Stimulated activated effector memory CD8-positive, alpha-beta T cell treated with anti-CD3 and anti-CD28 coated beads, Interleukin-12 subunit alpha, Interleukin-12 subunit beta, amount 100 ng/mL, for 72 hours (primary cell): ENCODE measurements at regions not wholly inside any gene's neighbourhood (a gene's known extent, or its start where the extent isn't known, plus 50 kb on each side); places are given as distances from the start of the nearest gene placed in this dataset.

ENCODE experiments used
- ATAC-seq: fragments of 150-1000 bp; cut with Tn5 transposase; 2 replicates; pipeline ENCODE4 v1.10.0; 2021
- DNase-seq, 2 donors: peaks; one replicate each; pipeline ENCODE4 v3.0.0; 2021 to 2022; ENCODE audit warnings: low spot score in 2 of 2
- H3K27ac Mint-ChIP-seq: one replicate; pipeline ENCODE4 v1.8.0; 2022; ENCODE audit warnings: mild to moderate bottlenecking, mixed read lengths
- H3K36me3 Mint-ChIP-seq: one replicate; pipeline ENCODE4 v1.8.0; 2022; ENCODE audit warnings: mild to moderate bottlenecking, mixed read lengths
- H3K4me1 Mint-ChIP-seq: one replicate; pipeline ENCODE4 v1.8.0; 2022; ENCODE audit warnings: mixed read lengths
- H3K4me3 Mint-ChIP-seq: one replicate; pipeline ENCODE4 v1.8.0; 2022; ENCODE audit warnings: mild to moderate bottlenecking, mixed read lengths
- H3K9me3 Mint-ChIP-seq: one replicate; pipeline ENCODE4 v1.8.0; 2022; ENCODE audit warnings: mixed read lengths

DNA sequence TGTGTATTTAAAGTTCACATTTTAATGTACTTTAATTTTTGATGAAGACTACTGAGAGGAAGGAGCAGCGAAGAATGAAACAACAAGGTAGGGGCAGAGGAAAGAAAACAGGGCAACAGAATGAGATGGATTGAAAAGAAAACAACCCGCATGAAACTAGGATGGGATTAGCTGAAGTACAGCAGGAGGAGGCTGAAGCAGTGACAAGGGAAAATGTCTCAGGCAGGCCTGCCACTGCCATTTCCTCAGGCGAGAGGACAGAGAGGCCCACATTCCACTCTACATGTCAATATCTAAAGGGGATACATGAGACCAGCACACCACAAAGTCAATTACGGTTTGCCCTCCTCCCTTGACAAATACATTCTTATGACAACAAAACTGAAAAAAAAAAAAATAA, 1703.2 kb downstream of the EFNB2 start:
- Mint-ChIP-seq H3K4me1 (no peaks in the 10 kb centered on the region), H3K36me3 (no peaks in the 10 kb centered on the region), H3K9me3 (peaks cover 4% of the 10 kb centered on the region), H3K4me3 (no peak overlapping the region), H3K27ac (no peak overlapping the region)
- no peak for DNase-seq
- ATAC-seq, result no peak

DNA sequence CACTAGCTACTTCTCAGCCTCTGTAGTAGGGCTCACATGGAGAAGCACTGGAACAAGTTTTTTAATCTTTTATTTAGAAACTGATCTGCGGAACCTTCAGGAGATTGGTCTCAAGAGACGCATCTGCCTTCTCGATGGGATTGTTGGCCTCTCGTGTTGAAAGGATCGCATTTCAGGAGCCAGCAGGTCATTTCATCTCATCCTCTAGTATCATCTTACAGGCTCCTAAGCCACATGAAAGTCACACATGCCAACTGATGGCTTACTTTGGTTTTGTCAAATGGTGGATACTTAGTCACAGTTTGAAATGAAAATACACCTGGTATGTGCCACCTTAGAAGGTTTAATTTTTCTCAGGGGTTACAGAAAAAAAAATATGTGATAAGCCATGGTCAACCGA, 1703.6 kb downstream of the EFNB2 start:
- peaks cover 8% of the 10 kb centered on the region for H3K9me3 Mint-ChIP-seq
- DNase-seq (no peak), ATAC-seq (no peak)
- no peaks in the 10 kb centered on the region for H3K4me1 Mint-ChIP-seq
- no peak overlapping the region for H3K4me3 Mint-ChIP-seq
- H3K27ac Mint-ChIP-seq, result no peak overlapping the region
- no peaks in the 10 kb centered on the region for H3K36me3 Mint-ChIP-seq

DNA sequence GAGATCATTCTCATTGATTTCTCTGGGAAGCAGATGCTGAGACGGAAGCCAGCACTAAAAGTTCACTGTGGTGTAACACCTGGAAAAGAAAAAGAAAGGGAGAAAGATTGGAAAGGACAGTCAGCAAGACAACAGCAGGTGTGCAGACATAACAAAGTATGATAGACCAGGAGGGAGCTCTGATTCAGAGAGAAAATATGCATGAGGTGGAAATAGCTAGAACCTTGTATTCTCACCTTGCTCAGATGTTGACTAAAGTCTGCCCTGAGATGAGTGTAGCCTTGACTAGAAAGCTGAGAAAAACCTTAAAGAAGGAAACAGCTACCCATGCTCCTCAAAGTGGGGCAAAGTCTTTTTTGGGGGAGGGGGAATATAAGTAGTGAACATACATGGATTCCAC, 1711.8 kb downstream of the EFNB2 start:
- Mint-ChIP-seq H3K9me3 (peaks cover 13% of the 10 kb centered on the region), H3K4me3 (no peak overlapping the region), H3K4me1 (no peaks in the 10 kb centered on the region), H3K36me3 (no peaks in the 10 kb centered on the region), H3K27ac (no peak overlapping the region)
- ATAC-seq (no peak), DNase-seq (no peak)

DNA sequence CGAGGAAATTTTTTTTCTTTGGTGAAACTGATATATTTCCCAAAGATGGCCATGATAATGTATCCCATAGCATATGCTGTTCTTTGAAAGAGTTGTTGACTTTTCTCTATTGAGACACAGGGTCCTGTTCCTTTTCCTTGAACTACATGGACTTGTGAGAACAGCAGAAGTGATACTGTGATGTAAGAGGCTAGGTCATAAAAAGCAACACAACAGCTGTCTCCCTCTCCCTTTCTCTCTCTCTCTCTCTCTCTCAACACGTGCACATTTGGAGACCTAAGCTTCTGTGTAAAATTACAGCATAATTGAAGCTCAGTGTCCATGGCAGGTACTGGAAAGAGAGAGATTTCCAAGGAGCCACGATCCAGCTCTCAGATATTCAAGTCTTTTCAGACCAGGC, 1712.4 kb downstream of the EFNB2 start:
- H3K36me3 Mint-ChIP-seq, result no peaks in the 10 kb centered on the region
- DNase-seq (no peak), ATAC-seq (no peak)
- peaks cover 13% of the 10 kb centered on the region for H3K9me3 Mint-ChIP-seq
- no peak overlapping the region for H3K4me3 Mint-ChIP-seq
- H3K27ac Mint-ChIP-seq, result no peak overlapping the region
- no peaks in the 10 kb centered on the region for H3K4me1 Mint-ChIP-seq

DNA sequence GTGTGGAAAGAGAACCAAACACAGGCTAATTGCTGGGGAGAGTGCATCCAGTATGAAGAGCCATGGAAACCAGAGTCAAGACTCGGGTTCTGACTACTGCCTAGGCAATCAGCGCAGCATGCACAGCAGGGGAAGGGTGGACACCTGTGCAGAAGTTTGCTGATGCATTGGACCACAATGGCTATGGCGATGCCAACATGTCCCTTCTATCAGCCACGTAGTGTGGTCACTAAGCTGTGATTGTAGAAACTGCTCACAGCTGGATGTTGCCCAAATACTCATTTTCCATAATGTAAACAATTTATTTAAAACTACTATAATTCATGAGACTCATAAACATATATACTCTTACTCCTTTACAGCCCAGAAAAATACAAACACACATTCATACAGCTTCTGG, 1718.2 kb downstream of the EFNB2 start:
- Mint-ChIP-seq H3K36me3 (no peaks in the 10 kb centered on the region), H3K9me3 (peaks cover 10% of the 10 kb centered on the region), H3K27ac (no peak overlapping the region), H3K4me3 (no peak overlapping the region), H3K4me1 (no peaks in the 10 kb centered on the region)
- ATAC-seq (no peak), DNase-seq (no peak)

DNA sequence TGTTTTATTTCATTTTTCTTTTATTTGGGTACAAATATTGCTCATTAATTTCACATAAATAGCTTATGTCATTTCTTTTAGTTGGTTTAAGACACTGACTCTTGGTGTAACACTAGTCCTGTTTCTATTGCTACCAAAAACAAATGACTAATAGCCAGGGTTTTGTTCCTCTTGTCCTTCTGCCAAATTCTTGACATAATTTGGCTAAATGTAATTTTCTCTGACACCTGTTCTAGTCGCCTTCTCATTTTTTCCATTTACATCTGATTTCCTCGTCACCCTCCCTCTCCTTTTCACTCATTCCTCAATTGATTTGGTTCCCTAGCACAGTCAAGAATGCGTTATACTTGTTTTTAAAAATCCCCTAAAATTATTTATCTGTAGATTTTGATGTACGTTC, 1718.7 kb downstream of the EFNB2 start:
- H3K4me1 Mint-ChIP-seq, result no peaks in the 10 kb centered on the region
- peaks cover 10% of the 10 kb centered on the region for H3K9me3 Mint-ChIP-seq
- H3K4me3 Mint-ChIP-seq, result no peak overlapping the region
- ATAC-seq, result no peak
- no peak for DNase-seq
- no peaks in the 10 kb centered on the region for H3K36me3 Mint-ChIP-seq
- H3K27ac Mint-ChIP-seq, result no peak overlapping the region

DNA sequence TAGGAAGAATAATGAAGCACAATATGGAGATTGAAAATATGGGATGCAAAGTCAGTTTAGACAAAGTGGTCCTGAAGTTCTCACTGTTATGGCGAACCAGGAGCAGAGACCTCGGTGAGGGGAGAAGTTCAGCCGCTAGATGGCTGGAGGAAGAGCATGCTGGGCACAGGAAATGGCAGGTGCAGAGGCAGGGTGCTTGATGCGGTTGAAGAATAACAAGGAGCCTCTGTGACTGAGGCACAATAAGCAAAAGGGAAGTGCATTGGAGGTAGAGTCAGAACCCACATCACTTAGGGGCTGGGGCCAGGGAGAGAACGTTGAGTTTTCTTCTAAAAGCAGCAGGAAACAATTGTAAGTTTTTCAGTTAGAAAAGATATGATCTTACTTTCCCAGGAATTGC, 1725.2 kb downstream of the EFNB2 start:
- Mint-ChIP-seq H3K9me3 (peaks cover 14% of the 10 kb centered on the region), H3K27ac (no peak overlapping the region), H3K36me3 (no peaks in the 10 kb centered on the region), H3K4me1 (no peaks in the 10 kb centered on the region), H3K4me3 (no peak overlapping the region)
- DNase-seq, result no peak
- no peak for ATAC-seq

DNA sequence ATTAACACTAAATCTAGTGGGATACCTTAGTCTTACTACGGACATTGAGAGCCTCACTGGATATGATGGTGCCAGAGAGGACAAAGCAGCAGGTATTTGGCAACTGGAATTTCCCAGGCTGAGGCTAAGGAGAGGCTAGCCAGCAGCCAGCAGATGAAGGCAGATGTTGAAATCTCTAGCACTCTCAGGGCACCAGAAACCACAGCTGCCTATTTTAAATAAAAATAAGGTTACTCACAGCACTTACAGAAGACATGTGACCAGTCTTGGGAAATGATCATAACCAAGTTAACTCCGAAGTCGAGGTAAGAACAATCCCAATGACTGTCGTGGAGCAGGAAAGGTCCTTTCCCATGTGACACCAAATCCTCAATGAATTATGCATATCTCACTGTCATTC, 1726.0 kb downstream of the EFNB2 start:
- Mint-ChIP-seq H3K27ac (no peak overlapping the region), H3K4me3 (no peak overlapping the region), H3K9me3 (peaks cover 10% of the 10 kb centered on the region), H3K36me3 (no peaks in the 10 kb centered on the region), H3K4me1 (no peaks in the 10 kb centered on the region)
- no peak for ATAC-seq
- no peak for DNase-seq

DNA sequence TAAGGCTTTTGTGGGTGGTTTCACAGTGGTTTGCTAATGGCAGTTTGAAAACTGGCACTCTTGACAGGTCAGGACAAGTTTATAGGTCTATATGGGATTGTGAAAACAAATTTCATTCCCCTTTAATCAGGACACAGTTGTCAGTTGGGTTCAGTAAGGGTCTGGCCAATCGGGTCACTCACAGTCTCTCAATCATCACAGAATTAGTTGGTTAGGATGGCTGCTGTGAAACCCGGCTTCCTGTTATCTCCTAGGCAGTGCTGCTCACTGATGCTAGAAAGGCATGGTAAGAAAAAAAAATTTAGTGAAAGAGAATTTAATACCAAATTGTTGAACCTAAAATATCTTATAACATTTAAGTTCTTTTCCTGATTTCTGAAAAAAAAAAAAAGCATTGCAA, 1730.1 kb downstream of the EFNB2 start:
- ATAC-seq, result no peak
- H3K27ac Mint-ChIP-seq, result no peak overlapping the region
- no peaks in the 10 kb centered on the region for H3K36me3 Mint-ChIP-seq
- no peak overlapping the region for H3K4me3 Mint-ChIP-seq
- DNase-seq, result no peak
- peaks cover 6% of the 10 kb centered on the region for H3K9me3 Mint-ChIP-seq
- H3K4me1 Mint-ChIP-seq, result no peaks in the 10 kb centered on the region

DNA sequence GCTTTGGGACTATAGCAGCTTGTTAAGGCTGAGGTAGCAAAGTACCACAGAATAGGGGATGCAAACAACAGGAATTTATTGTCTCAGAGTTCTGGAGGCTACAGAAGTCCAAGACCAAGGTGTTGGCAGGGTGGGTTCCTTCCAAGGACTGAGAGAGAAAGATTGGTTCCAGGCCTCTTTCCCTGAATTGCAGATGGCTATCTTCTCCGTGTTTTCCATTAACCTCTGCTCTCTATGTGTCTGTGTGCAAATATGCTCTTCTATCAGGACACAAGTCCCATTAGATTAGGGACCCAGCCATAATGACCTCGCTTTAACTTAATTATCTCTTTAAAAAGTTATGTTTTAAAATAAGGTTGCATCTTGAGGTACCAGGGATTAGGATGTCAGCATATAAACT, 1732.9 kb upstream of the SLC10A2 start:
- H3K4me1 Mint-ChIP-seq, result no peaks in the 10 kb centered on the region
- peaks cover 4% of the 10 kb centered on the region for H3K9me3 Mint-ChIP-seq
- no peaks in the 10 kb centered on the region for H3K36me3 Mint-ChIP-seq
- H3K4me3 Mint-ChIP-seq, result no peak overlapping the region
- DNase-seq, result no peak
- no peak overlapping the region for H3K27ac Mint-ChIP-seq
- ATAC-seq, result no peak

DNA sequence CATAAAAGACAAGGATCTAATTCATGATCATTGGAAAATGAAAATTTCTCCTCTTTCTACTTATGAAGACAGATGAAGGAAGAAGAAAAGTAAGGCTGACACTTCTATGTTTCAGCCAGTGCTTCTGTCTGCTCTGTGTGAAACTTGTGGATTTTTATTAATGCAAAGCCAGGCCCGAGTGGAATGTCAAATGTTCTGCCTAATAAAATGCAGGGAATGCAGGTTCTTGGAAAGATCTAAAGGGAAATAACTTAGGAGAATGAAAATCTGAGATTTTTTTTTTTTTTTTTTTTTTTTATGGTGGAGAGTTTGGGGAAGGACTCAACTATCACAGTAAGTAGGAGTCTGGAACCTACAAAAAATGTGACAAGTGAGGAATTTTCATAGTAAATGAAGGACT, 1732.3 kb upstream of the SLC10A2 start:
- Mint-ChIP-seq H3K9me3 (peaks cover 4% of the 10 kb centered on the region), H3K36me3 (no peaks in the 10 kb centered on the region), H3K4me3 (no peak overlapping the region), H3K27ac (no peak overlapping the region), H3K4me1 (no peaks in the 10 kb centered on the region)
- ATAC-seq, result no peak
- no peak for DNase-seq

DNA sequence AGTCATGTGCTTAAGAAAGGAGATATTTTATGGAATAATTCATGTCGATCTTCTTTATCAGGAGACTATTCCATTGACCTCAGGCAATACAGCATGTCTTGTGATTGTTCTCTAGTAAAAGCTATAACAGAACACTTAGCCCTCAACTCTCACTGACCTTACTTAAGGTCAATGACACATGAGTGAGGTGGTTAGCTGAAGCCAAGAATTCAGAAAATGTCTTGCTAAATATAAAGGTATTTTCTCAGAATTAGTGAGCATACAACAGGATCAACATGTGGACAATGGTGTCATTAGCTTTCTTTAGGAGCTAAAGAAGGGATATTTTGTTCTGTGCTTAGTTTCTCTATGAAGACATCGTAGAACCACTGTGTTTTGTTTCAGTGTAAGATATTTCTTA, 1730.4 kb upstream of the SLC10A2 start:
- DNase-seq (no peak), ATAC-seq (no peak)
- Mint-ChIP-seq H3K27ac (no peak overlapping the region), H3K4me3 (no peak overlapping the region), H3K36me3 (no peaks in the 10 kb centered on the region), H3K4me1 (no peaks in the 10 kb centered on the region), H3K9me3 (peaks cover 6% of the 10 kb centered on the region)

DNA sequence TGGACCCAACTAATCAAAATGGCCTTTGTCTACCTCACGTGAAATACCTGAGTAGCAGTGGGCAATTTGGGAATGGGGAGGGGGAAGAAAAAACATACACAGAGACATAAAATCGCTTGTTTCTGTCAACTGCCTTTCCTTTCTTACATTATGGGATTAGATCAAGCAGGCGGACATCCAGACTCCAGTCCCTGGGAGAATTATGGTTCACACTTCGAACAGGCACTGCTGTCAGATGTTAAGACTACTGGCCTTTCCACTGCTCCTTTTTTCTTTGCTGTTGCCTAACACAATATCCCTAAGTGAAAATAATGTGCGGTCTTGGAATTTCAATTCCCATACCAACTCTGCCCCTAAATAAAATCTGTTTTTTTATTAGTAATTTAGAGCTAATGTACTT, 1719.7 kb upstream of the SLC10A2 start:
- no peak for ATAC-seq
- H3K36me3 Mint-ChIP-seq, result no peaks in the 10 kb centered on the region
- H3K9me3 Mint-ChIP-seq, result no peaks in the 10 kb centered on the region
- DNase-seq, result no peak
- H3K27ac Mint-ChIP-seq, result no peak overlapping the region
- H3K4me1 Mint-ChIP-seq, result no peaks in the 10 kb centered on the region
- no peak overlapping the region for H3K4me3 Mint-ChIP-seq

DNA sequence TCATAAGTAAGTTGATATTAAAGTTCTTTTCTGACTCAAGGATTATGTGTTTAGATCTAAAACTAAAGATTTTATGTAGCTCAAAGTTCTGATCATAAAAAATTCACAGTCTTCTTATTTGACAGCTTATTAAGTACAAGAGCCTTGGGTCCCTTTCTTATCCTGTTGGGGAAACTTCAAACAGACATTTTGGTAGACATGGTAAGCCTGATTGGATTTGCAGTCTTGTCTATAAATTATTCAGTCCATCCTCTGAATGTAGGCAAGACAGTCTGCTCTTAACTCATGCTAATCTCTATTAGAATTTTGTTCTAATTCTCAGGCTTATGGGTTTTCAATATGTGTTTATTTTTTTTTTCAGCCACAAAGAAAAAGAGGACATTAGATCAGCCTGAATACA, 1718.7 kb upstream of the SLC10A2 start:
- Mint-ChIP-seq H3K4me1 (no peaks in the 10 kb centered on the region), H3K4me3 (no peak overlapping the region), H3K27ac (no peak overlapping the region), H3K36me3 (no peaks in the 10 kb centered on the region), H3K9me3 (peaks cover 4% of the 10 kb centered on the region)
- no peak for DNase-seq
- ATAC-seq, result no peak

DNA sequence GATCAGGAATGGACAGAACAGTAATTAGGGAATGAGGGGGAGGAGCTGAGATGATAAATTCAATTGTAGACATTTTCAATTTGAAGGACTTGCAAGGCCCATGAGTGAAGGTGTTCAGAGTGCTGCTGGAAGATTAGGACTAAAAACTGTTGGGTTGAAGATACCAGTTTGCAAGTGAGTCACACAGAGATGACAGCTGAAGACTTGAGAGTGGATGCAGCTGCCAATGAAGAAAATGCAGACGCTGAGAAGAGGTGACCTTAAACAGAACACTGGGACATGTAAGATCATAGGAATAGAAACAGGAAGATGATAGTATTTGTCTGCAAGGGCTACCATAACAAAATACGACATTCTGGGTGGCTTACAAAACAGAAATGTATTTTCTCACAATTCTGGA, 1716.5 kb upstream of the SLC10A2 start:
- Mint-ChIP-seq H3K4me3 (no peak overlapping the region), H3K9me3 (peaks cover 4% of the 10 kb centered on the region), H3K4me1 (no peaks in the 10 kb centered on the region), H3K36me3 (no peaks in the 10 kb centered on the region), H3K27ac (no peak overlapping the region)
- no peak for DNase-seq
- no peak for ATAC-seq

DNA sequence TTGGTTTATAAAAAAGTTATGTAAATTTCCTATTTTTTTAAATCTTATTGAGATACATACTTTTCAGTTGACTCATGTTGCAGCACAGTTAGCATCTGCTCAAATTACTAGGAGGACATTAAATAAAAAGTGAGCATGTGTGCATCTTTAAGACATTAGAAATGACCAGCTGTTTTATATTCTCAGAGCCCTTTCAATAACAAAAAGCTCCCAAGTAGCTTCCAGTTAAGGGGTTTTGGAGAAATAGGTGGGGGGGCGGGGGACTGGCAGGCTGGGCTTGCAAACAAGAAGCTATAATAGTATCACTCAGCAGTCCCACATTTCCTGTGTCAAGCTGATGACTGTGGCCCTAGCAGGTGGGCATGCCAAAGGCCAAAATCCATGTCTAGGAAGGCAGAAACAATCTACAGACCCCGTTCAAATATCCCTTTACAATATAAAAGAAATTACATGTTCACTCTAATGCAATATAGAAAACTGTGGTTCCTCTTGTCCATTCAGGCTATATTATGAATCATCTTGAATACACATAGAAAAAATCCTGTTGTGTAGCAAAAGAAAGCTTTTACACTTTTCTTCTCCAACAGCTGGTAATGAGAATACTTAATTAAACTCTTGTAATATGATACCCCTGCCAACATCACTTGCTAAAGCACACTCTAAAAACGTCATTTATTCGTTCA, 1713.2 kb upstream of the SLC10A2 start:
- ATAC-seq (no peak), DNase-seq (no peak)
- no peaks in the 10 kb centered on the region for H3K4me1 Mint-ChIP-seq

DNA sequence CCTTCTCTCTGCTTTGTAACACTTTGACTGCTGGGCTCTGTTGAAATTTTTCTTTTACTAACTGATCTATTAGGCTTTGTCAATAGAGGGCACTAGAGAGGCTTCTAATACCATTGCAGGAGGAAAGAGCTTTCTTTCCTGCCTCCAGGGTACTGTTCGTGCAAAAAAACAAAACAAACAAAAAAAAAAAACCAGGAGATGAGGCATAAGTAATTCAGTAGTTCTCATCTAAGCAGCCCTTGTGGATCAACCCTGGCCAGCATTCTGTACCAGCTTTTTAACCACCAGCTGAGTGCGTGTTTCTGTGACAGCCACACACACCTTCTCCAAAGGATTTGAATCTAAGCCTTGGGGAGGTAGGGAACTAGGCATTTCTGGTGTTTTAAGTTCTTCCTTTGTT, 1707.6 kb upstream of the SLC10A2 start:
- H3K27ac Mint-ChIP-seq, result no peak overlapping the region
- no peaks in the 10 kb centered on the region for H3K9me3 Mint-ChIP-seq
- no peak for DNase-seq
- H3K4me3 Mint-ChIP-seq, result no peak overlapping the region
- no peak for ATAC-seq
- H3K4me1 Mint-ChIP-seq, result no peaks in the 10 kb centered on the region
- H3K36me3 Mint-ChIP-seq, result no peaks in the 10 kb centered on the region

More for the DNA sequence above, 1713.2 kb upstream of the SLC10A2 start:
- Mint-ChIP-seq H3K9me3 (peaks cover 4% of the 10 kb centered on the region), H3K27ac (no peak overlapping the region), H3K4me3 (no peak overlapping the region), H3K36me3 (no peaks in the 10 kb centered on the region)
